H9 (cell line): ENCODE measurements at regions not wholly inside any gene's neighbourhood (a gene's known extent, or its start where the extent isn't known, plus 50 kb on each side); places are given as distances from the start of the nearest gene placed in this dataset.

Source experiments
- DNase-seq: peaks from one replicate; pipeline ENCODE4 v3.0.0-alpha.2; 2017
- H2AFZ ChIP-seq: one replicate; pipeline ENCODE4 v1.6.1; 2013; ENCODE audit warnings: mild to moderate bottlenecking, low read length, control low read depth, moderate library complexity
- H2AK5ac ChIP-seq: 2 replicates; pipeline ENCODE4 v1.6.1; 2013; ENCODE audit warnings: low read length, control low read depth, mixed read lengths; ENCODE audit not compliant: insufficient read length
- H2BK120ac ChIP-seq: one replicate; pipeline ENCODE4 v1.6.1; 2013; ENCODE audit warnings: low read depth, mild to moderate bottlenecking, low read length, control low read depth, inconsistent platforms; ENCODE audit not compliant: poor library complexity, severe bottlenecking
- H2BK12ac ChIP-seq: 2 replicates; pipeline ENCODE4 v1.6.1; 2013; ENCODE audit warnings: low read length, control low read depth, mixed read lengths, low read depth; ENCODE audit not compliant: insufficient read length
- H2BK15ac ChIP-seq: 2 replicates; pipeline ENCODE4 v1.6.1; 2013; ENCODE audit warnings: low read depth, low read length, control low read depth
- H2BK20ac ChIP-seq: one replicate; pipeline ENCODE4 v1.6.1; 2013; ENCODE audit warnings: low read depth, mild to moderate bottlenecking, low read length, control low read depth, inconsistent platforms; ENCODE audit not compliant: poor library complexity, severe bottlenecking
- H2BK5ac ChIP-seq: 2 replicates; pipeline ENCODE4 v1.6.1; 2013; ENCODE audit warnings: low read length, control low read depth, mixed read lengths; ENCODE audit not compliant: insufficient read length
- H3K14ac ChIP-seq: 2 replicates; pipeline ENCODE4 v1.6.1; 2013; ENCODE audit warnings: low read length, control low read depth; ENCODE audit not compliant: insufficient read depth
- H3K18ac ChIP-seq: 2 replicates; pipeline ENCODE4 v1.6.1; 2013; ENCODE audit warnings: low read depth, mild to moderate bottlenecking, mixed read lengths, low read length, control low read depth; ENCODE audit not compliant: insufficient read length
- H3K23ac ChIP-seq: 2 replicates; pipeline ENCODE4 v1.6.1; 2013; ENCODE audit warnings: low read length, control low read depth, mixed read lengths, low read depth; ENCODE audit not compliant: insufficient read length
- H3K23me2 ChIP-seq: 2 replicates; pipeline ENCODE4 v1.6.1; 2013; ENCODE audit warnings: low read depth, mild to moderate bottlenecking, mixed read lengths, low read length, control low read depth; ENCODE audit not compliant: insufficient read length, poor library complexity, severe bottlenecking
- H3K27ac ChIP-seq: 2 replicates; pipeline ENCODE4 v1.5.1; 2013; ENCODE audit warnings: low read length, control low read depth, mixed read lengths, low read depth; ENCODE audit not compliant: insufficient read length
- H3K27me3 ChIP-seq: 2 replicates; pipeline ENCODE4 v1.6.1; 2013; ENCODE audit warnings: low read length, control low read depth, inconsistent platforms; ENCODE audit not compliant: insufficient read depth
- H3K4ac ChIP-seq: 2 replicates; pipeline ENCODE4 v1.6.1; 2013; ENCODE audit warnings: low read depth, mild to moderate bottlenecking, control low read depth, inconsistent platforms, low read length, moderate library complexity
- H3K4me1 ChIP-seq: 2 replicates; pipeline ENCODE4 v1.6.1; 2013; ENCODE audit warnings: low read length, control low read depth, inconsistent platforms; ENCODE audit not compliant: insufficient read depth
- H3K4me2 ChIP-seq: 2 replicates; pipeline ENCODE4 v1.6.1; 2013; ENCODE audit warnings: low read length, control low read depth, mixed read lengths; ENCODE audit not compliant: insufficient read length, insufficient read depth
- H3K56ac ChIP-seq: 2 replicates; pipeline ENCODE4 v1.6.1; 2013; ENCODE audit warnings: low read depth, mild to moderate bottlenecking, mixed read lengths, low read length, control low read depth; ENCODE audit not compliant: insufficient read length
- H3K79me1 ChIP-seq: 2 replicates; pipeline ENCODE4 v1.6.1; 2013; ENCODE audit warnings: low read depth, mild to moderate bottlenecking, moderate library complexity, low read length, control low read depth, inconsistent platforms; ENCODE audit not compliant: insufficient read depth, poor library complexity, severe bottlenecking
- H3K79me2 ChIP-seq: 2 replicates; pipeline ENCODE4 v1.6.1; 2013; ENCODE audit warnings: low read length, control low read depth, inconsistent platforms; ENCODE audit not compliant: insufficient read depth
- H3K9ac ChIP-seq: 2 replicates; pipeline ENCODE4 v1.6.1; 2013; ENCODE audit warnings: low read length, control low read depth, mixed read lengths; ENCODE audit not compliant: insufficient read length; ENCODE audit errors: extremely low read depth
- H3K9me3 ChIP-seq: one replicate; pipeline ENCODE4 v1.6.1; 2013; ENCODE audit warnings: low read depth, low read length, inconsistent platforms; ENCODE audit not compliant: control insufficient read depth
- H3T11ph ChIP-seq: one replicate; pipeline ENCODE4 v1.6.1; 2013; ENCODE audit warnings: mild to moderate bottlenecking, low read length, control low read depth, inconsistent platforms
- H4K20me1 ChIP-seq: one replicate; pipeline ENCODE4 v1.6.1; 2013; ENCODE audit not compliant: control insufficient read depth, insufficient read length, insufficient read depth
- H4K5ac ChIP-seq: 2 replicates; pipeline ENCODE4 v1.6.1; 2013; ENCODE audit warnings: low read depth, mild to moderate bottlenecking, mixed read lengths, low read length, control low read depth; ENCODE audit not compliant: insufficient read length
- H4K8ac ChIP-seq: replicated peaks from 2 replicates; pipeline ENCODE4 v1.6.1; 2013; ENCODE audit warnings: low read length, control low read depth, mixed read lengths, low read depth; ENCODE audit not compliant: insufficient read length
- H4K91ac ChIP-seq: 2 replicates; pipeline ENCODE4 v1.6.1; 2013; ENCODE audit warnings: low read depth, mild to moderate bottlenecking, moderate library complexity, mixed read lengths, low read length, control low read depth; ENCODE audit not compliant: insufficient read length
- H3K27ac Mint-ChIP-seq, 3 experiments: 2 replicates in 2 of 3; 3 replicates in 1 of 3; pipeline ENCODE4 v1.8.0; 2020 to 2021; ENCODE audit warnings: mixed read lengths in 3 of 3, mild to moderate bottlenecking in 1 of 3, moderate library complexity in 1 of 3
- H3K27me3 Mint-ChIP-seq: 2 replicates; pipeline ENCODE4 v1.8.0; 2021; ENCODE audit warnings: low read depth, mild to moderate bottlenecking, moderate library complexity, mixed read lengths
- H3K36me3 Mint-ChIP-seq, 3 experiments: 2 replicates in 2 of 3; 3 replicates in 1 of 3; pipeline ENCODE4 v1.8.0; 2020 to 2021; ENCODE audit warnings: low read depth in 3 of 3, mixed read lengths in 3 of 3; ENCODE audit not compliant: insufficient read depth in 1 of 3
- H3K4me1 Mint-ChIP-seq, 2 experiments: 2 replicates each; pipeline ENCODE4 v1.8.0; 2020; ENCODE audit warnings: mixed read lengths in 2 of 2
- H3K4me3 Mint-ChIP-seq, 2 experiments: 2 replicates in 1 of 2; 3 replicates in 1 of 2; pipeline ENCODE4 v1.8.0; 2020 to 2021; ENCODE audit warnings: mild to moderate bottlenecking in 2 of 2, mixed read lengths in 2 of 2, moderate library complexity in 1 of 2
- H3K9me3 Mint-ChIP-seq, 2 experiments: 2 replicates in 1 of 2; 3 replicates in 1 of 2; pipeline ENCODE4 v1.8.0; 2020; ENCODE audit warnings: mild to moderate bottlenecking in 2 of 2, mixed read lengths in 2 of 2, moderate library complexity in 1 of 2
- CTCF ChIP-seq: fragments of 200-600 bp; sonication (generic); conservative IDR thresholded peaks from 3 replicates; pipeline ENCODE4 v1.8.0; 2021; ENCODE audit warnings: antibody characterized with exemption, mild to moderate bottlenecking
- WGBS: extraction: QIAGEN DNeasy Blood & Tissue Kit; methylation state at CpG from one replicate; pipeline ENCODE4 v1.1.7; 2013; ENCODE audit warnings: missing lambda C conversion rate, low lambda C conversion rate, mixed read lengths; ENCODE audit not compliant: insufficient read length; ENCODE audit errors: extremely low coverage; 5-methylcytosine and 5-hydroxymethylcytosine counted together

DNA sequence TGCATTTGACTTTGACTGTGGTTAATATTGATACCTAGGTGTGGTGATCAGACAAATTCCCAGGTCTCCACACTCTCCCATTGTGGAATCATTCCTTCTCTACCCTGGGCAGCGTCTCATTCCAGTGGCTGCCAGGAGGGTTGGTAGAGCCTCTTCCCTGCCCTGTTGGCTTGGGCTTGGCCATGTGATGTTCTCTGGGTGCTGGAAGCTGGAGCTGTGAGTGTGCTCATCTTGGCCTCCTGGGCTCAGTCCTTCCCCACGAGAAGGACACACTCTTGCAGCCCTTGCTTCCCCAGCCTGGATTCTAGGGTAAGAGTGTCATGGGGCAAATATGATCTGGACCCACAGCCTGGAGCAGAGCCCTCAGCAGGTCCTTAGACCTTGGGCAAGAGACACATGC, 167.2 kb upstream of the IRX4 start:
- peaks cover 4 to 6% of the 10 kb centered on the region in 2 experiments for H3K4me1 Mint-ChIP-seq
- H3K79me2 ChIP-seq: no peaks in the 10 kb centered on the region
- no peak overlapping the region for H3K4me3 Mint-ChIP-seq
- no peaks in the 10 kb centered on the region; a peak in 1 of 7 replicates for H3K36me3 Mint-ChIP-seq
- no peak overlapping the region for H2BK12ac ChIP-seq
- no peaks in the 10 kb centered on the region for H3K79me1 ChIP-seq
- H2BK20ac ChIP-seq: no peak overlapping the region
- no peak overlapping the region; the same call in 1 of the 2 replicates for H3K14ac ChIP-seq
- no peak overlapping the region for H3K56ac ChIP-seq
- no peak overlapping the region for H2AFZ ChIP-seq
- H3K4ac ChIP-seq: no peak overlapping the region
- no peak overlapping the region for H3K23ac ChIP-seq
- no peak for TF ChIP-seq CTCF
- no peak overlapping the region for H3K9ac ChIP-seq
- no peaks in the 10 kb centered on the region for H3K4me1 ChIP-seq
- no peak overlapping the region for H3K27ac Mint-ChIP-seq
- WGBS: no CpG with 5 or more reads among the region's 2 CpGs
- H3K27me3 ChIP-seq: no peaks in the 10 kb centered on the region
- H3K4me2 ChIP-seq: no peak overlapping the region
- no peak for DNase-seq
- H3K23me2 ChIP-seq: no peaks in the 10 kb centered on the region
- no peaks in the 10 kb centered on the region for H3K9me3 ChIP-seq
- no peak overlapping the region for H2AK5ac ChIP-seq
- peaks cover 12% of the 10 kb centered on the region for H3K27me3 Mint-ChIP-seq
- H3K9me3 Mint-ChIP-seq: peaks cover 2 to 11% of the 10 kb centered on the region in 2 experiments; a peak in 3 of 5 replicates
- no peak overlapping the region for H2BK5ac ChIP-seq
- no peak overlapping the region for H3K18ac ChIP-seq
- no peak overlapping the region for H4K8ac ChIP-seq
- no peak overlapping the region for H2BK15ac ChIP-seq
- H2BK120ac ChIP-seq: no peak overlapping the region
- no peak overlapping the region for H4K91ac ChIP-seq
- no peaks in the 10 kb centered on the region for H4K20me1 ChIP-seq
- no peak overlapping the region for H3K27ac ChIP-seq
- no peak overlapping the region for H4K5ac ChIP-seq
- no peak overlapping the region for H3T11ph ChIP-seq
